PC-3 (cell line): ENCODE measurements at regions not wholly inside any gene's neighbourhood (a gene's known extent, or its start where the extent isn't known, plus 50 kb on each side); places are given as distances from the start of the nearest gene placed in this dataset.

ENCODE experiments used
- ATAC-seq: fragments of 200-7000 bp; cut with Tn5 transposase; 2 replicates; pipeline ENCODE4 v1.9.1; 2020; ENCODE audit warnings: mild to moderate bottlenecking, moderate library complexity
- BruUV-seq: library from RNA; stranded (reverse); fragments of 400-500 nt; replicated peaks from 2 replicates; lab custom pipeline; 2021; lab: Mats Ljungman, UMichigan
- CTCF ChIA-PET: fragments of 300-600 bp; sonication (Branson Sonifier 250); formaldehyde crosslinking; loops from one replicate; lab custom pipeline; 2022; ENCODE audit warnings: antibody characterized with exemption; lab: Charles Lee
- POLR2A ChIA-PET: fragments of 300-600 bp; sonication (Branson Sonifier 250); formaldehyde crosslinking; loops from one replicate; lab custom pipeline; 2022; ENCODE audit warnings: antibody characterized with exemption; ENCODE audit not compliant: unreplicated experiment; lab: Charles Lee
- DNase-seq: peaks from one replicate; pipeline ENCODE4 v3.0.0-alpha.2; 2015
- H2AFZ ChIP-seq: fragments of 300-600 bp; sonication (generic); 2 replicates; pipeline ENCODE4 v1.6.0; 2016; ENCODE audit warnings: antibody characterized with exemption, low read length
- H3F3A ChIP-seq: fragments of 300-600 bp; sonication (generic); one replicate; pipeline ENCODE4 v1.6.0; 2017; ENCODE audit warnings: antibody characterized with exemption, low read length, control low read depth, mild to moderate bottlenecking; ENCODE audit not compliant: unreplicated experiment
- H3K27ac ChIP-seq: fragments of 300-600 bp; sonication (generic); 2 replicates; pipeline ENCODE4 v1.5.1; 2016; ENCODE audit warnings: mild to moderate bottlenecking, low read length
- H3K27me3 ChIP-seq: fragments of 300-600 bp; sonication (generic); 2 replicates; pipeline ENCODE4 v1.6.1; 2016; ENCODE audit warnings: low read length, mixed read lengths
- H3K36me3 ChIP-seq: fragments of 300-600 bp; sonication (generic); 2 replicates; pipeline ENCODE4 v1.6.1; 2016; ENCODE audit warnings: low read depth, mixed run types, low read length, mixed read lengths
- H3K4me1 ChIP-seq: fragments of 300-600 bp; sonication (generic); 2 replicates; pipeline ENCODE4 v1.5.1; 2016; ENCODE audit warnings: low read length; ENCODE audit not compliant: insufficient read depth
- H3K4me2 ChIP-seq: fragments of 300-600 bp; sonication (generic); 2 replicates; pipeline ENCODE4 v1.6.0; 2016; ENCODE audit warnings: low read length
- H3K4me3 ChIP-seq: fragments of 300-600 bp; sonication (generic); 2 replicates; pipeline ENCODE4 v1.5.1; 2016; ENCODE audit warnings: mild to moderate bottlenecking, low read length, mixed read lengths
- H3K79me2 ChIP-seq: fragments of 300-600 bp; sonication (generic); 2 replicates; pipeline ENCODE4 v1.6.1; 2017; ENCODE audit warnings: low read length, mixed read lengths
- H3K9ac ChIP-seq: fragments of 300-600 bp; sonication (generic); 2 replicates; pipeline ENCODE4 v1.6.0; 2016; ENCODE audit warnings: mild to moderate bottlenecking, low read length
- H3K9me2 ChIP-seq: fragments of 300-600 bp; sonication (generic); replicated peaks from 2 replicates; pipeline ENCODE4 v1.6.1; 2016; ENCODE audit warnings: mixed run types, low read length, mixed read lengths
- H3K9me3 ChIP-seq: fragments of 300-600 bp; sonication (generic); 2 replicates; pipeline ENCODE4 v1.6.1; 2016; ENCODE audit warnings: low read length, mixed read lengths
- H4K20me1 ChIP-seq: fragments of 300-600 bp; sonication (generic); 2 replicates; pipeline ENCODE4 v1.6.1; 2016; ENCODE audit warnings: low read length, mixed read lengths
- CTCF ChIP-seq: fragments of 300-600 bp; sonication (generic); conservative IDR thresholded peaks from 2 replicates; pipeline ENCODE4 v1.5.1; 2017; ENCODE audit warnings: antibody characterized with exemption, low read depth, mild to moderate bottlenecking, low read length
- EZH2 ChIP-seq: fragments of 300-600 bp; sonication (generic); IDR thresholded peaks from one replicate; pipeline ENCODE4 v1.6.1; 2017; ENCODE audit warnings: antibody characterized with exemption, mild to moderate bottlenecking, low read length; ENCODE audit not compliant: unreplicated experiment
- EZH2phosphoT487 ChIP-seq: fragments of 300-600 bp; sonication (generic); IDR thresholded peaks from 2 replicates; pipeline ENCODE4 v1.6.1; 2018; ENCODE audit warnings: mild to moderate bottlenecking, antibody characterized with exemption, low read length, borderline replicate concordance
- intact Hi-C: fragments of 100-400 bp; cut with micrococcal nuclease; formaldehyde crosslinking; loops from 2 replicates; pipeline ENCODE4 v1.9.0; 2023

GRCh38 chr2:3009483-3009882 lies 368.1 kb downstream of the EIPR1 start:
- Histone ChIP-seq H3F3A (no peaks in the 10 kb centered on the region), H4K20me1 (no peaks in the 10 kb centered on the region), H2AFZ (no peak overlapping the region), H3K36me3 (no peaks in the 10 kb centered on the region), H3K9me3 (no peaks in the 10 kb centered on the region), H3K27me3 (peaks cover 39% of the 10 kb centered on the region), H3K4me2 (no peak overlapping the region), H3K27ac (no peak overlapping the region), H3K4me1 (no peaks in the 10 kb centered on the region), H3K79me2 (no peaks in the 10 kb centered on the region), H3K9me2 (no peaks in the 10 kb centered on the region), H3K9ac (no peak overlapping the region), H3K4me3 (no peak overlapping the region)
- no peak for DNase-seq
- CTCF ChIA-PET, result no interaction called here
- POLR2A ChIA-PET, result no interaction called here
- ATAC-seq, result no peak
- BruUV-seq, result no TSS peak
- TF ChIP-seq EZH2phosphoT487 (no peak), CTCF (no peak), EZH2 (no peak)
- intact Hi-C loops, result no loop called here

DNA sequence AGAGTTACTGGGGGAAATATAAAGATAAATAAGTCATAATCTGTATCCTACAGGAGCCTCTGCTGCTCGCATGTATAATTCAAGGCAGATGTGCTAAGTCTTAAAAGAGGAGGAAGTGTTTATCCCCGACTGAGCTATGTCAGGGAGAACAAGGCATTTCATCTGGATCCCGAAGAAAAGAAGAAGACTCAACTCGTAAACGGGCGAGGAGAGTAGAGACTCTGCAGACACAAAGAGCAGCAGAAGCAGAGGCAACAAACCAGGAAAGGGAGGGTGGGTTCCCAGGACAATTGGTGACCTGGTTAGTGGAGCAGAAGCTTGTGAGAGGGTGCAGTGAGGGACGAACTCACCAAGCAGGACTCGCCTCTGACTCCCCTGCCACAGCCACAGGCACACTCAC lies 368.6 kb downstream of the EIPR1 start:
- Histone ChIP-seq H3K4me2 (no peak overlapping the region), H3K36me3 (no peaks in the 10 kb centered on the region), H4K20me1 (no peaks in the 10 kb centered on the region), H3K9me2 (no peaks in the 10 kb centered on the region), H3K4me3 (no peak overlapping the region), H3F3A (no peaks in the 10 kb centered on the region), H3K4me1 (no peaks in the 10 kb centered on the region), H3K9me3 (no peaks in the 10 kb centered on the region), H3K79me2 (no peaks in the 10 kb centered on the region), H3K9ac (no peak overlapping the region), H3K27me3 (peaks cover 44% of the 10 kb centered on the region), H2AFZ (no peak overlapping the region), H3K27ac (no peak overlapping the region)
- no peak for TF ChIP-seq CTCF
- TF ChIP-seq EZH2, result no peak
- no peak for TF ChIP-seq EZH2phosphoT487
- intact Hi-C loops, result no loop called here
- CTCF ChIA-PET, result no interaction called here
- POLR2A ChIA-PET, result no interaction called here
- DNase-seq (no peak), ATAC-seq (no peak)
- no TSS peak for BruUV-seq

GRCh38 chr2:3008561-3008960 lies 369.1 kb downstream of the EIPR1 start:
- intact Hi-C loops, result no loop called here
- H3K27me3 ChIP-seq, result peaks cover 47% of the 10 kb centered on the region
- DNase-seq (no peak), ATAC-seq (no peak)
- H2AFZ ChIP-seq, result no peak overlapping the region
- CTCF ChIA-PET, result no interaction called here
- H3F3A ChIP-seq, result no peaks in the 10 kb centered on the region
- no peaks in the 10 kb centered on the region for H3K4me1 ChIP-seq
- no peak overlapping the region for H3K27ac ChIP-seq
- POLR2A ChIA-PET, result no interaction called here
- no peak overlapping the region for H3K9ac ChIP-seq
- no TSS peak for BruUV-seq
- H3K9me2 ChIP-seq, result no peaks in the 10 kb centered on the region
- TF ChIP-seq CTCF (no peak), EZH2 (no peak), EZH2phosphoT487 (no peak)
- no peaks in the 10 kb centered on the region for H3K79me2 ChIP-seq
- no peak overlapping the region for H3K4me2 ChIP-seq
- no peaks in the 10 kb centered on the region for H4K20me1 ChIP-seq
- H3K9me3 ChIP-seq, result no peaks in the 10 kb centered on the region
- H3K36me3 ChIP-seq, result no peaks in the 10 kb centered on the region
- H3K4me3 ChIP-seq, result no peak overlapping the region
